PC-3 (cell line): ENCODE measurements at regions not wholly inside any gene's neighbourhood (a gene's known extent, or its start where the extent isn't known, plus 50 kb on each side); places are given as distances from the start of the nearest gene placed in this dataset.

Source experiments
- ATAC-seq: fragments of 200-7000 bp; cut with Tn5 transposase; 2 replicates; pipeline ENCODE4 v1.9.1; 2020; ENCODE audit warnings: mild to moderate bottlenecking, moderate library complexity
- BruUV-seq: library from RNA; stranded (reverse); fragments of 400-500 nt; replicated peaks from 2 replicates; lab custom pipeline; 2021; lab: Mats Ljungman, UMichigan
- CTCF ChIA-PET: fragments of 300-600 bp; sonication (Branson Sonifier 250); formaldehyde crosslinking; loops from one replicate; lab custom pipeline; 2022; ENCODE audit warnings: antibody characterized with exemption; lab: Charles Lee
- POLR2A ChIA-PET: fragments of 300-600 bp; sonication (Branson Sonifier 250); formaldehyde crosslinking; loops from one replicate; lab custom pipeline; 2022; ENCODE audit warnings: antibody characterized with exemption; ENCODE audit not compliant: unreplicated experiment; lab: Charles Lee
- DNase-seq: peaks from one replicate; pipeline ENCODE4 v3.0.0-alpha.2; 2015
- H2AFZ ChIP-seq: fragments of 300-600 bp; sonication (generic); 2 replicates; pipeline ENCODE4 v1.6.0; 2016; ENCODE audit warnings: antibody characterized with exemption, low read length
- H3F3A ChIP-seq: fragments of 300-600 bp; sonication (generic); one replicate; pipeline ENCODE4 v1.6.0; 2017; ENCODE audit warnings: antibody characterized with exemption, low read length, control low read depth, mild to moderate bottlenecking; ENCODE audit not compliant: unreplicated experiment
- H3K27ac ChIP-seq: fragments of 300-600 bp; sonication (generic); 2 replicates; pipeline ENCODE4 v1.5.1; 2016; ENCODE audit warnings: mild to moderate bottlenecking, low read length
- H3K27me3 ChIP-seq: fragments of 300-600 bp; sonication (generic); 2 replicates; pipeline ENCODE4 v1.6.1; 2016; ENCODE audit warnings: low read length, mixed read lengths
- H3K36me3 ChIP-seq: fragments of 300-600 bp; sonication (generic); 2 replicates; pipeline ENCODE4 v1.6.1; 2016; ENCODE audit warnings: low read depth, mixed run types, low read length, mixed read lengths
- H3K4me1 ChIP-seq: fragments of 300-600 bp; sonication (generic); 2 replicates; pipeline ENCODE4 v1.5.1; 2016; ENCODE audit warnings: low read length; ENCODE audit not compliant: insufficient read depth
- H3K4me2 ChIP-seq: fragments of 300-600 bp; sonication (generic); 2 replicates; pipeline ENCODE4 v1.6.0; 2016; ENCODE audit warnings: low read length
- H3K4me3 ChIP-seq: fragments of 300-600 bp; sonication (generic); 2 replicates; pipeline ENCODE4 v1.5.1; 2016; ENCODE audit warnings: mild to moderate bottlenecking, low read length, mixed read lengths
- H3K79me2 ChIP-seq: fragments of 300-600 bp; sonication (generic); 2 replicates; pipeline ENCODE4 v1.6.1; 2017; ENCODE audit warnings: low read length, mixed read lengths
- H3K9ac ChIP-seq: fragments of 300-600 bp; sonication (generic); 2 replicates; pipeline ENCODE4 v1.6.0; 2016; ENCODE audit warnings: mild to moderate bottlenecking, low read length
- H3K9me2 ChIP-seq: fragments of 300-600 bp; sonication (generic); replicated peaks from 2 replicates; pipeline ENCODE4 v1.6.1; 2016; ENCODE audit warnings: mixed run types, low read length, mixed read lengths
- H3K9me3 ChIP-seq: fragments of 300-600 bp; sonication (generic); 2 replicates; pipeline ENCODE4 v1.6.1; 2016; ENCODE audit warnings: low read length, mixed read lengths
- H4K20me1 ChIP-seq: fragments of 300-600 bp; sonication (generic); 2 replicates; pipeline ENCODE4 v1.6.1; 2016; ENCODE audit warnings: low read length, mixed read lengths
- EZH2 ChIP-seq: fragments of 300-600 bp; sonication (generic); IDR thresholded peaks from one replicate; pipeline ENCODE4 v1.6.1; 2017; ENCODE audit warnings: antibody characterized with exemption, mild to moderate bottlenecking, low read length; ENCODE audit not compliant: unreplicated experiment
- EZH2phosphoT487 ChIP-seq: fragments of 300-600 bp; sonication (generic); IDR thresholded peaks from 2 replicates; pipeline ENCODE4 v1.6.1; 2018; ENCODE audit warnings: mild to moderate bottlenecking, antibody characterized with exemption, low read length, borderline replicate concordance
- intact Hi-C: fragments of 100-400 bp; cut with micrococcal nuclease; formaldehyde crosslinking; loops from 2 replicates; pipeline ENCODE4 v1.9.0; 2023
- TF ChIP-seq, protein P1 (sequence below): fragments of 300-600 bp; sonication (generic); conservative IDR thresholded peaks from 2 replicates; pipeline ENCODE4 v1.5.1; 2017; ENCODE audit warnings: antibody characterized with exemption, low read depth, mild to moderate bottlenecking, low read length

DNA sequence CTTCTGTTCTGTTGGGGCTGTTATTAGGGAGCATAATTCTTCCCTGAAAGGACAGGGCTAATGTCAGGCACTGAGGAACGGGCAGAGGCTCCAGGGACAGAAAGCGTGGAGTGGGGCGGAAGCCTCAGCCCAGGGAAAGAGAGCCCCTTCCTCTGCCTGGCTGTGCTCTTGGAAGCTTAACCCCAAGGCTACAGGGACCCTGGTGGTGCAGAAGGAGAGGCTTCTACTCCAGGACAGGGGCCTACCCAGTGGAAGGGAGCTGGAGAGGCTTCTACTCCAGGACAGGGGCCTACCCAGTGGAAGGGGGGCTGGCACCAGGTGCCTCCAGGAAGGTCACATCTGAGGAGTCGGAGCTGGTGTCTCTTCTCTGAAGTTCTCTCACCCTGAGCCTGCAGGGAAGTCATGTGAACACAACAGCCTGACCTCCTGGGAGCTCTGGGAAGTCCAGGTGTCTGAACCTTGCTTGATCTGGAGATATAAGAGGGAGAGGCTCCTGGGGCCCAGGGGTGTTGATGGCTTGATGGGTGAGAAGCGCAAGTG is 159.5 kb upstream of the SOX1 start:
- ATAC-seq (no peak), DNase-seq (no peak)
- H3K9ac ChIP-seq, result no peak overlapping the region
- H3K27ac ChIP-seq, result no peak overlapping the region
- BruUV-seq, result no TSS peak
- ChIA-PET POLR2A (no interaction called here), CTCF (no interaction called here)
- H4K20me1 ChIP-seq, result no peaks in the 10 kb centered on the region
- no peaks in the 10 kb centered on the region for H3K9me3 ChIP-seq
- H3K4me2 ChIP-seq, result no peak overlapping the region
- H3F3A ChIP-seq, result no peaks in the 10 kb centered on the region
- no peaks in the 10 kb centered on the region for H3K4me1 ChIP-seq
- H3K79me2 ChIP-seq, result no peaks in the 10 kb centered on the region
- H2AFZ ChIP-seq, result no peak overlapping the region
- TF ChIP-seq EZH2, result no peak
- TF ChIP-seq EZH2phosphoT487, result no peak
- TF ChIP-seq, protein P1, sequence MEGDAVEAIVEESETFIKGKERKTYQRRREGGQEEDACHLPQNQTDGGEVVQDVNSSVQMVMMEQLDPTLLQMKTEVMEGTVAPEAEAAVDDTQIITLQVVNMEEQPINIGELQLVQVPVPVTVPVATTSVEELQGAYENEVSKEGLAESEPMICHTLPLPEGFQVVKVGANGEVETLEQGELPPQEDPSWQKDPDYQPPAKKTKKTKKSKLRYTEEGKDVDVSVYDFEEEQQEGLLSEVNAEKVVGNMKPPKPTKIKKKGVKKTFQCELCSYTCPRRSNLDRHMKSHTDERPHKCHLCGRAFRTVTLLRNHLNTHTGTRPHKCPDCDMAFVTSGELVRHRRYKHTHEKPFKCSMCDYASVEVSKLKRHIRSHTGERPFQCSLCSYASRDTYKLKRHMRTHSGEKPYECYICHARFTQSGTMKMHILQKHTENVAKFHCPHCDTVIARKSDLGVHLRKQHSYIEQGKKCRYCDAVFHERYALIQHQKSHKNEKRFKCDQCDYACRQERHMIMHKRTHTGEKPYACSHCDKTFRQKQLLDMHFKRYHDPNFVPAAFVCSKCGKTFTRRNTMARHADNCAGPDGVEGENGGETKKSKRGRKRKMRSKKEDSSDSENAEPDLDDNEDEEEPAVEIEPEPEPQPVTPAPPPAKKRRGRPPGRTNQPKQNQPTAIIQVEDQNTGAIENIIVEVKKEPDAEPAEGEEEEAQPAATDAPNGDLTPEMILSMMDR, result no peak
- H3K9me2 ChIP-seq, result no peaks in the 10 kb centered on the region
- intact Hi-C loops, result no loop called here
- H3K27me3 ChIP-seq, result no peaks in the 10 kb centered on the region
- H3K4me3 ChIP-seq, result no peak overlapping the region
- no peaks in the 10 kb centered on the region for H3K36me3 ChIP-seq

DNA sequence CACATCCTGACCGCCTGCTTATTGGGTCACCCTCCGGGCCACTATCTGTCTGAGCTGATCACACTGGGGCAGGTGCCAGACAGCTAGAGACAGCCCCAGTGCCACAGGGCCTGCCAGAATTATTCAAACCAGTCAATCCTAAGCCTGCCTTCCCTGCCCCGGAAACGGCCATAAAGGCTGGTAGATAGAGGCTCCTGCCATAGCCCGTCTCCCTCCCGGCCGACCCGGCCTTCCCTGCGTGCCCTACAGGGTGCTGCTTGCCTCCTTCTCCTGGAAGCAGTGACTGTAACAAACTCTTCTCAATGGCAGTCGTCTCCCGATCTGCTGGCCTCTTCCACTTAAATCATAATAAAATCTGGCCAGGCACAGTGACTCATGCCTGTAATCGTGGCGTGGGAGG is 158.6 kb upstream of the SOX1 start:
- Histone ChIP-seq H3K9me2 (no peaks in the 10 kb centered on the region), H3K27ac (no peak overlapping the region), H3K9ac (no peak overlapping the region), H3K4me3 (no peak overlapping the region), H3K9me3 (no peaks in the 10 kb centered on the region), H3K36me3 (no peaks in the 10 kb centered on the region), H3K79me2 (no peaks in the 10 kb centered on the region), H4K20me1 (no peaks in the 10 kb centered on the region), H3F3A (no peaks in the 10 kb centered on the region), H3K27me3 (peaks cover 3% of the 10 kb centered on the region; the same call in 1 of the 2 replicates), H2AFZ (no peak overlapping the region), H3K4me1 (no peaks in the 10 kb centered on the region), H3K4me2 (no peak overlapping the region)
- ChIA-PET CTCF (no interaction called here), POLR2A (no interaction called here)
- TF ChIP-seq EZH2phosphoT487 (no peak), EZH2 (no peak)
- TF ChIP-seq, protein P1, result no peak
- intact Hi-C loops, result no loop called here
- BruUV-seq, result no TSS peak
- DNase-seq, result no peak
- no peak for ATAC-seq

DNA sequence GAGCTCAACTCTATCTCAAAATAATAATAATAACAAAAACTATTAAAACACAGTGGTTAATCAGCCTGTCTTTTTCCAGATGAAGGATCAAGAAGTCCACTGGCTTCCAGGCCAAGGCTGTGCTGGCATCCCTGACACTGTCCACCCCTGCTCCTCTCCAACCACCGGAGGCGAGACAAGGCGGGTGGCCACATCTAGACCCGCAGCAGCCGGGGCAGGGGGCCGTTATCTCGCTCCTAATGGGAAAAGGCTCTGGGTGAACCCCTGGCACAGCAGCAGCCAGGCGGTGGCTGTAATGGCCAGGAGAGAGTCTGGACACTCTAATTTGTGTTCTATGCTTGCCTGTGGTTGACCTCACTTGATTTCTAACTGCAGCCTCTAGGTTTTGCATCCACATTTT is 158.0 kb upstream of the SOX1 start:
- TF ChIP-seq, protein P1, result no peak
- no peak for TF ChIP-seq EZH2
- TF ChIP-seq EZH2phosphoT487, result no peak
- H3K9me3 ChIP-seq, result no peaks in the 10 kb centered on the region
- no peaks in the 10 kb centered on the region for H4K20me1 ChIP-seq

More for the DNA sequence above, 158.0 kb upstream of the SOX1 start:
- ATAC-seq, result no peak
- Histone ChIP-seq H3K27ac (no peak overlapping the region), H3K4me3 (no peak overlapping the region), H2AFZ (no peak overlapping the region), H3F3A (no peaks in the 10 kb centered on the region), H3K4me2 (no peak overlapping the region), H3K36me3 (no peaks in the 10 kb centered on the region), H3K9ac (no peak overlapping the region), H3K9me2 (no peaks in the 10 kb centered on the region), H3K27me3 (peaks cover 6% of the 10 kb centered on the region; the same call in 1 of the 2 replicates), H3K79me2 (no peaks in the 10 kb centered on the region), H3K4me1 (no peaks in the 10 kb centered on the region)
- no peak for DNase-seq
- ChIA-PET POLR2A (no interaction called here), CTCF (no interaction called here)
- intact Hi-C loops, result no loop called here
- no TSS peak for BruUV-seq
